ENCODE measurements at regions not wholly inside any gene's neighbourhood (a gene's known extent, or its start where the extent isn't known, plus 50 kb on each side); places are given as distances from the start of the nearest gene placed in this dataset.

- DNase-seq, result no peak
- WGBS, 2 donors, result 39 to 43% methylated on average over 2 of the region's 2 CpGs
Measured at GRCh38 chr7:152505606-152506005, 69.8 kb upstream of the KMT2C start.

GRCh38 chr7:152504816-152505215 lies 69.0 kb upstream of the KMT2C start:
- no peaks in the 10 kb centered on the region for H3K36me3 ChIP-seq (replicated peaks in 1 of 2; ENCODE audit: insufficient read depth in 1 of 2, low read depth in 2 of 2)
- ATAC-seq (no peak), DNase-seq (no peak)
- intact Hi-C loops (cut with DNase I), result no loop called here
- 84 to 94% methylated on average over 9 to 10 of the region's 10 CpGs for WGBS, 2 donors
- H3K9me3 ChIP-seq, result no peaks in the 10 kb centered on the region
- no peak overlapping the region for H3K4me3 ChIP-seq
- no peaks in the 10 kb centered on the region for H3K27me3 ChIP-seq
- no peak for TF ChIP-seq CTCF (IDR thresholded peaks at IDR 0.05)
- TF ChIP-seq POLR2A (IDR thresholded peaks at IDR 0.05), result no peak
- H3K4me1 ChIP-seq, result peaks cover 5% of the 10 kb centered on the region
- H3K27ac ChIP-seq, result peak overlapping the region in 1 of 4 donors; percentile 64

More at GRCh38 chr7:152505606-152506005, 69.8 kb upstream of the KMT2C start:
- intact Hi-C loops (cut with DNase I), result no loop called here
- Histone ChIP-seq H3K36me3 (replicated peaks in 1 of 2; ENCODE audit: insufficient read depth in 1 of 2, low read depth in 2 of 2) (no peaks in the 10 kb centered on the region), H3K9me3 (no peaks in the 10 kb centered on the region), H3K4me1 (peaks cover 5% of the 10 kb centered on the region), H3K27me3 (no peaks in the 10 kb centered on the region), H3K27ac (peak overlapping the region in 1 of 4 donors; percentile 64), H3K4me3 (no peak overlapping the region)
- TF ChIP-seq CTCF (IDR thresholded peaks at IDR 0.05) (no peak), POLR2A (IDR thresholded peaks at IDR 0.05) (no peak)
- no peak for ATAC-seq

- TF ChIP-seq CTCF (IDR thresholded peaks at IDR 0.05) (no peak), POLR2A (IDR thresholded peaks at IDR 0.05) (no peak)
- 13 to 40% methylated on average over 1 to 3 of the region's 3 CpGs for WGBS, 2 donors
- Histone ChIP-seq H3K9me3 (no peaks in the 10 kb centered on the region), H3K36me3 (replicated peaks in 1 of 2; ENCODE audit: insufficient read depth in 1 of 2, low read depth in 2 of 2) (no peaks in the 10 kb centered on the region), H3K27me3 (no peaks in the 10 kb centered on the region), H3K4me1 (peaks cover 5% of the 10 kb centered on the region), H3K27ac (peak overlapping the region in 1 of 4 donors; percentile 64), H3K4me3 (no peak overlapping the region)
- DNase-seq (peak in 1 of 4 donors; percentile 24), ATAC-seq (no peak)
- intact Hi-C loops (cut with DNase I), result no loop called here
Measured at GRCh38 chr7:152504367-152504766, 68.6 kb upstream of the KMT2C start.

GRCh38 chr7:152502813-152503790 lies 67.3 kb upstream of the KMT2C start:
- 76 to 86% methylated on average over 10 of the region's 13 CpGs for WGBS, 2 donors
- DNase-seq, result no peak
- Histone ChIP-seq H3K27ac (no peak overlapping the region), H3K4me3 (no peak overlapping the region), H3K9me3 (no peaks in the 10 kb centered on the region), H3K4me1 (peaks cover 5% of the 10 kb centered on the region), H3K27me3 (no peaks in the 10 kb centered on the region), H3K36me3 (replicated peaks in 1 of 2; ENCODE audit: insufficient read depth in 1 of 2, low read depth in 2 of 2) (no peaks in the 10 kb centered on the region)
- intact Hi-C loops (cut with DNase I), result no loop called here
- TF ChIP-seq POLR2A (IDR thresholded peaks at IDR 0.05), result no peak
- no peak for TF ChIP-seq CTCF (IDR thresholded peaks at IDR 0.05)
- no peak for ATAC-seq

Data from body of pancreas (tissue), 4 donors.